ENCODE measurements at regions not wholly inside any gene's neighbourhood (a gene's known extent, or its start where the extent isn't known, plus 50 kb on each side); places are given as distances from the start of the nearest gene placed in this dataset.

- H3K4me3 ChIP-seq (ENCODE audit: insufficient read depth, low read depth, low read length) = no peak overlapping the region
- H3K36me3 ChIP-seq (replicated peaks; ENCODE audit: control insufficient read depth, insufficient read depth, low read length) = no peaks in the 10 kb centered on the region
- H3K27me3 ChIP-seq (ENCODE audit: control insufficient read depth, insufficient read depth, low read length) = no peaks in the 10 kb centered on the region
- no peak for DNase-seq
These were observed 140.6 kb upstream of the SLITRK3 start for GRCh38 chr3:165336786-165337185.

Data from H7 (cell line).